ENCODE measurements at regions not wholly inside any gene's neighbourhood (a gene's known extent, or its start where the extent isn't known, plus 50 kb on each side); places are given as distances from the start of the nearest gene placed in this dataset.

- DNase-seq (no peak), ATAC-seq (ENCODE audit: low read depth in 2 of 2) (no peak)
- Mint-ChIP-seq H3K27me3 (peaks cover 6% of the 10 kb centered on the region), H3K9me3 (peaks cover 0 to 4% (median 0%) of the 10 kb centered on the region in 7 donors), H3K27ac (no peak overlapping the region), H3K4me1 (no peaks in the 10 kb centered on the region), H3K4me3 (no peak overlapping the region), H3K36me3 (no peaks in the 10 kb centered on the region)
- H3K27me3 ChIP-seq (ENCODE audit: control insufficient read depth, insufficient read depth, low read length), result no peaks in the 10 kb centered on the region
- H3K4me3 ChIP-seq (ENCODE audit: low read depth, low read length), result no peak overlapping the region
- no peaks in the 10 kb centered on the region for H3K4me1 ChIP-seq (ENCODE audit: control insufficient read depth, insufficient read depth, low read length, poor library complexity, severe bottlenecking)
- H3K36me3 ChIP-seq (ENCODE audit: control insufficient read depth, insufficient read depth, low read length), result no peaks in the 10 kb centered on the region
- H3K27ac ChIP-seq (ENCODE audit: insufficient read depth, low read length, poor library complexity, severe bottlenecking), result no peak overlapping the region
- H3K9me3 ChIP-seq (ENCODE audit: control insufficient read depth in 2 of 2, low read length in 2 of 2), result no peaks in the 10 kb centered on the region
Measured at GRCh38 chr17:72439893-72440502, 319.2 kb downstream of the SOX9 start.

- no peak overlapping the region for H3K4me3 ChIP-seq (ENCODE audit: low read depth, low read length)
- H3K9me3 ChIP-seq (ENCODE audit: control insufficient read depth in 2 of 2, low read length in 2 of 2), result no peaks in the 10 kb centered on the region
- no peak for ATAC-seq (ENCODE audit: low read depth in 2 of 2)
- H3K27me3 ChIP-seq (ENCODE audit: control insufficient read depth, insufficient read depth, low read length), result no peaks in the 10 kb centered on the region
- no peaks in the 10 kb centered on the region for H3K36me3 ChIP-seq (ENCODE audit: control insufficient read depth, insufficient read depth, low read length)
- Mint-ChIP-seq H3K27ac (no peak overlapping the region), H3K9me3 (peaks cover 0 to 3% (median 0%) of the 10 kb centered on the region in 7 donors), H3K4me3 (no peak overlapping the region), H3K4me1 (no peaks in the 10 kb centered on the region), H3K27me3 (no peaks in the 10 kb centered on the region), H3K36me3 (no peaks in the 10 kb centered on the region)
- no peaks in the 10 kb centered on the region for H3K4me1 ChIP-seq (ENCODE audit: control insufficient read depth, insufficient read depth, low read length, poor library complexity, severe bottlenecking)
- no peak for DNase-seq
- H3K27ac ChIP-seq (ENCODE audit: insufficient read depth, low read length, poor library complexity, severe bottlenecking), result no peak overlapping the region
Measured at GRCh38 chr17:72440961-72441360, 320.1 kb downstream of the SOX9 start.

GRCh38 chr17:72441909-72442308 is 321.1 kb downstream of the SOX9 start:
- Histone ChIP-seq H3K4me1 (ENCODE audit: control insufficient read depth, insufficient read depth, low read length, poor library complexity, severe bottlenecking) (no peaks in the 10 kb centered on the region), H3K27ac (ENCODE audit: insufficient read depth, low read length, poor library complexity, severe bottlenecking) (no peak overlapping the region), H3K27me3 (ENCODE audit: control insufficient read depth, insufficient read depth, low read length) (no peaks in the 10 kb centered on the region), H3K36me3 (ENCODE audit: control insufficient read depth, insufficient read depth, low read length) (no peaks in the 10 kb centered on the region), H3K4me3 (ENCODE audit: low read depth, low read length) (no peak overlapping the region), H3K9me3 (ENCODE audit: control insufficient read depth in 2 of 2, low read length in 2 of 2) (no peaks in the 10 kb centered on the region)
- H3K36me3 Mint-ChIP-seq, result no peaks in the 10 kb centered on the region
- H3K4me1 Mint-ChIP-seq, result no peaks in the 10 kb centered on the region
- H3K27me3 Mint-ChIP-seq, result no peaks in the 10 kb centered on the region
- H3K27ac Mint-ChIP-seq, result no peak overlapping the region
- peaks cover 0 to 3% (median 0%) of the 10 kb centered on the region in 7 donors for H3K9me3 Mint-ChIP-seq
- ATAC-seq (ENCODE audit: low read depth in 2 of 2) (no peak), DNase-seq (no peak)
- no peak overlapping the region for H3K4me3 Mint-ChIP-seq

- no peak overlapping the region for H3K27ac ChIP-seq (ENCODE audit: insufficient read depth, low read length, poor library complexity, severe bottlenecking)
- no peaks in the 10 kb centered on the region for H3K9me3 ChIP-seq (ENCODE audit: control insufficient read depth in 2 of 2, low read length in 2 of 2)
- H3K27me3 Mint-ChIP-seq, result peaks cover 4% of the 10 kb centered on the region
- no peaks in the 10 kb centered on the region for H3K4me1 Mint-ChIP-seq
- no peaks in the 10 kb centered on the region for H3K4me1 ChIP-seq (ENCODE audit: control insufficient read depth, insufficient read depth, low read length, poor library complexity, severe bottlenecking)
- no peak for ATAC-seq (ENCODE audit: low read depth in 2 of 2)
- H3K36me3 ChIP-seq (ENCODE audit: control insufficient read depth, insufficient read depth, low read length), result no peaks in the 10 kb centered on the region
- no peak overlapping the region for H3K4me3 Mint-ChIP-seq
- H3K9me3 Mint-ChIP-seq, result peaks cover 0 to 3% (median 0%) of the 10 kb centered on the region in 7 donors
- no peak overlapping the region for H3K27ac Mint-ChIP-seq
- no peak for DNase-seq
- H3K36me3 Mint-ChIP-seq, result no peaks in the 10 kb centered on the region
- H3K27me3 ChIP-seq (ENCODE audit: control insufficient read depth, insufficient read depth, low read length), result no peaks in the 10 kb centered on the region
- no peak overlapping the region for H3K4me3 ChIP-seq (ENCODE audit: low read depth, low read length)
Measured at GRCh38 chr17:72444517-72445054, 323.8 kb downstream of the SOX9 start.

- H3K4me3 Mint-ChIP-seq, result no peak overlapping the region
- no peaks in the 10 kb centered on the region for H3K27me3 ChIP-seq (ENCODE audit: control insufficient read depth, insufficient read depth, low read length)
- no peak overlapping the region for H3K4me3 ChIP-seq (ENCODE audit: low read depth, low read length)
- ATAC-seq (ENCODE audit: low read depth in 2 of 2) (no peak), DNase-seq (no peak)
- H3K9me3 Mint-ChIP-seq, result peaks cover 0 to 1% (median 0%) of the 10 kb centered on the region in 7 donors
- H3K27ac ChIP-seq (ENCODE audit: insufficient read depth, low read length, poor library complexity, severe bottlenecking), result no peak overlapping the region
- H3K4me1 ChIP-seq (ENCODE audit: control insufficient read depth, insufficient read depth, low read length, poor library complexity, severe bottlenecking), result no peaks in the 10 kb centered on the region
- no peaks in the 10 kb centered on the region for H3K4me1 Mint-ChIP-seq
- H3K27ac Mint-ChIP-seq, result no peak overlapping the region
- H3K36me3 ChIP-seq (ENCODE audit: control insufficient read depth, insufficient read depth, low read length), result no peaks in the 10 kb centered on the region
- H3K36me3 Mint-ChIP-seq, result no peaks in the 10 kb centered on the region
- H3K9me3 ChIP-seq (ENCODE audit: control insufficient read depth in 2 of 2, low read length in 2 of 2), result no peaks in the 10 kb centered on the region
- H3K27me3 Mint-ChIP-seq, result peaks cover 4% of the 10 kb centered on the region
Measured at GRCh38 chr17:72445055-72445991, 324.5 kb downstream of the SOX9 start.

GRCh38 chr17:72446118-72446517 is 325.3 kb downstream of the SOX9 start:
- no peak overlapping the region for H3K4me3 Mint-ChIP-seq
- no peaks in the 10 kb centered on the region for H3K4me1 Mint-ChIP-seq
- DNase-seq, result no peak
- no peaks in the 10 kb centered on the region for H3K4me1 ChIP-seq (ENCODE audit: control insufficient read depth, insufficient read depth, low read length, poor library complexity, severe bottlenecking)
- H3K4me3 ChIP-seq (ENCODE audit: low read depth, low read length), result no peak overlapping the region
- no peaks in the 10 kb centered on the region for H3K36me3 Mint-ChIP-seq
- no peaks in the 10 kb centered on the region for H3K27me3 ChIP-seq (ENCODE audit: control insufficient read depth, insufficient read depth, low read length)
- no peaks in the 10 kb centered on the region for H3K9me3 ChIP-seq (ENCODE audit: control insufficient read depth in 2 of 2, low read length in 2 of 2)
- no peak overlapping the region for H3K27ac Mint-ChIP-seq
- peaks cover 4% of the 10 kb centered on the region for H3K27me3 Mint-ChIP-seq
- no peak overlapping the region for H3K27ac ChIP-seq (ENCODE audit: insufficient read depth, low read length, poor library complexity, severe bottlenecking)
- peaks cover 0 to under 1% (median 0%) of the 10 kb centered on the region in 7 donors for H3K9me3 Mint-ChIP-seq
- H3K36me3 ChIP-seq (ENCODE audit: control insufficient read depth, insufficient read depth, low read length), result no peaks in the 10 kb centered on the region
- no peak for ATAC-seq (ENCODE audit: low read depth in 2 of 2)

GRCh38 chr17:72446525-72447250 is 325.9 kb downstream of the SOX9 start:
- H3K27ac ChIP-seq (ENCODE audit: insufficient read depth, low read length, poor library complexity, severe bottlenecking), result no peak overlapping the region
- Mint-ChIP-seq H3K4me3 (no peak overlapping the region), H3K27me3 (peaks cover 4% of the 10 kb centered on the region)

More at GRCh38 chr17:72446525-72447250, 325.9 kb downstream of the SOX9 start:
- Mint-ChIP-seq H3K27ac (no peak overlapping the region), H3K9me3 (no peaks in the 10 kb centered on the region), H3K4me1 (no peaks in the 10 kb centered on the region), H3K36me3 (no peaks in the 10 kb centered on the region)
- no peak for ATAC-seq (ENCODE audit: low read depth in 2 of 2)
- DNase-seq, result no peak
- H3K27me3 ChIP-seq (ENCODE audit: control insufficient read depth, insufficient read depth, low read length), result no peaks in the 10 kb centered on the region
- H3K9me3 ChIP-seq (ENCODE audit: control insufficient read depth in 2 of 2, low read length in 2 of 2), result no peaks in the 10 kb centered on the region
- no peaks in the 10 kb centered on the region for H3K36me3 ChIP-seq (ENCODE audit: control insufficient read depth, insufficient read depth, low read length)
- H3K4me1 ChIP-seq (ENCODE audit: control insufficient read depth, insufficient read depth, low read length, poor library complexity, severe bottlenecking), result no peaks in the 10 kb centered on the region
- no peak overlapping the region for H3K4me3 ChIP-seq (ENCODE audit: low read depth, low read length)

All from CD4-positive, CD25-positive, alpha-beta regulatory T cell (primary cell).